ENCODE measurements at regions not wholly inside any gene's neighbourhood (a gene's known extent, or its start where the extent isn't known, plus 50 kb on each side); places are given as distances from the start of the nearest gene placed in this dataset.
"Not testable (repeated sequence)": the region's sequence is repeated elsewhere in the genome, so short reads cannot be mapped to it uniquely, and the experiment has no call there.

GRCh38 chr21:18819507-18819906 is 415.9 kb upstream of the TMPRSS15 start:
- DNase-seq (ENCODE audit: low read depth) = no peak

GRCh38 chr21:18826562-18826961 is 423.0 kb upstream of the TMPRSS15 start:
- no peak for DNase-seq (ENCODE audit: low read depth)

DNA sequence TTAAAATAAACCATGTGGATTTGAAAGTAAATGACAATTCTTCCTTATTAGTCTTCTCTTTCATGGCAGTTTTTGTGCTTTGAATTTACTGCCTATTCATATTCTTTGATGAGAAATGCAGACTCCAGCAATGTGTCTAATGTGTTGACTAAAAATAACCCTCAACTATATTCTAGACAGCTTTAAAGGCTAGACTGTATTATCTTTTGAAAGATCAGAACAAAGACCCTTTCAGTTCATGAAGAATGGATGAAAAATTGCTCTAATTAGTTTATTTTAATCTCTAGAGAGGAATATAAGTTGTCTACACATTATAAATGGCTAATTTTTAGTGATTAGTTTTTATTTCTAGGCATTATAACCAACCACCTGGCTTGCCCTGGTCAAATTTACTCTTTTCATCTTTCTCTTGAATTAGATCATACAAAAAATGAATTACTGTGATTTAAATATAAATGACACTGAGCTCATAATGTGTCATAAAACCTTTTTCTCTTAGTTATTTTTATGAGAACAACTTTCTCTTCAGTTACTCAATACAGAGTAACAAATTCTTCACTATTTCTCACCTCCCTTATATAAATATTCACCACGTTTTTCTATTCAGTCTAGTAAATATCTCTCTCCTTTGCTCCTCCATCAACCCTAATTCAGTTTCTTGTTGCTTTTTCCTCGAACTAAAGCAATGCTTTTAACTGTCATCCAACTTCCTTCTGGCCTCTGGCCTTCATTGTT is 428.5 kb upstream of the TMPRSS15 start:
- DNase-seq (ENCODE audit: low read depth) = no peak

- DNase-seq (ENCODE audit: low read depth) = peak; percentile 94
These were observed 429.4 kb upstream of the TMPRSS15 start for GRCh38 chr21:18832950-18833349.

DNA sequence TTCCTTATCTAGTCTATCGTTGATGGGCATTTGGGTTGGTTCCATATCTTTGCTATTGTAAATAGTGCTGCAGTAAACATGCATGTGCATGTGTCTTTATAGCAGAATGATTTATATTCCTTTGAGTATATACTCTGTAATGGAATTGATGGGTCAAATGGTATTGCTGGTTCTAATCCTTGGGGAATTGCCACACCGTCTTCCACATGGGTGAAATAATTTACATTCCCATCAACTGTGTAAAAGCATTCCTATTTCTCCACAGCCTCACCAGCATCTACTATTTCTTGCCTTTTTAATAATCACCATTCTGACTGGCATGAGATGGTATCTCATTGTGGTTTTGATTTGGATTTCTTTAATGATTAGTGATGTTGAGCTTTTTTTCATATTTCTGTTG is 430.5 kb upstream of the TMPRSS15 start:
- not testable (repeated sequence) for DNase-seq (ENCODE audit: low read depth)

DNA sequence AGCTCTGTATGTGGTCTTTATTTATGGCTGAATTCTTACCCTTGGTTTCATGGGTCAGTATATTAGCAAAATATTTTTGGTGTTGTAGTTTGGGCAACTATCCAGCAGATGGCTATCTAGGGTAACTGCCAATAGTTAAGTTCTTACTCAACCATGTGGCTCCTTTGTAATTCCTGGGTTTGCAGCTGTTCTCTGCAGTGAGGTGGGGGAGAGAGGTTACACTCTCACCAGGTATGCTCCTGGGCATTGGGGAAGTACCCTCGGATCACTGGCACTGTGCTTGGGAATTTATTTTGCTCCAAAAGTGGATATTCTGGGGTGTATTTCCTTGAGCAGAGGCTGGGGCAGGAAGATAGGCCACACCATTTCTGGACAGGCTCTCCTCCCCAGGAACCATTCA is 436.7 kb upstream of the TMPRSS15 start:
- DNase-seq (ENCODE audit: low read depth) = peak; percentile 47

DNA sequence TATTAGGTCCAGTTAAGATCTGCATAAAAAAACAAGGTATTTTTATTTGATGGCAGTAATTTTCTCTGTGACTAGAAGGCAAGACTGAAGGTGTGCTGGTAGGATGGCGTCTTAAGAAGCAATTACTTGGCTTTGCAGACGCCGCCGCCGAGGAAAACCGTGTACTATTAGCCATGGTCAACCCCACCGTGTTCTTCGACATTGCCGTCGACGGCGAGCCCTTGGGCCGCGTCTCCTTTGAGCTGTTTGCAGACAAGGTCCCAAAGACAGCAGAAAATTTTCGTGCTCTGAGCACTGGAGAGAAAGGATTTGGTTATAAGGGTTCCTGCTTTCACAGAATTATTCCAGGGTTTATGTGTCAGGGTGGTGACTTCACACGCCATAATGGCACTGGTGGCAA is 454.0 kb upstream of the TMPRSS15 start:
- not testable (repeated sequence) for DNase-seq (ENCODE audit: low read depth)

DNA sequence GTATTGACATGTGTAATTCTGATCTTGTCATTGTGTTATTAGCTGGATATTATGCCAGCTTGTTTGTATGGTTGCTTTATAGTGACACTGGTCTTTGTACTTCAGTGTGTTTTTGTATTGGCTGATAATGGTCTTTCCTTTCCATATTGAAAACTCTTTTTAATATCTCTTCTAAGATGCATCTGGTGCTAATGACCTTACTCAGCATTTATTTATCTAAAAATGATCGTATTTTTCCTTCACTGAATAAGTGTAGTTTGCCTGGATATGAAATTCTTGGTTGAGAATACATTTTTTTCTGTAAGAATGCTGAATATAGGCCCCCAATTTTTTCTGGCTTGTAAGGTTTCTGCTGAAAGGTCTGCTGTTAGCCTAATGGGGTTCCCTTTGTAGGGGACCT is 465.5 kb upstream of the TMPRSS15 start:
- DNase-seq (ENCODE audit: low read depth) = no peak

GRCh38 chr21:18877917-18878316 is 474.3 kb upstream of the TMPRSS15 start:
- no peak for DNase-seq (ENCODE audit: low read depth)

GRCh38 chr21:18887922-18888602 is 484.5 kb upstream of the TMPRSS15 start:
- DNase-seq (ENCODE audit: low read depth) = no peak

GRCh38 chr21:18893406-18893805 is 489.8 kb upstream of the TMPRSS15 start:
- no peak for DNase-seq (ENCODE audit: low read depth)

DNA sequence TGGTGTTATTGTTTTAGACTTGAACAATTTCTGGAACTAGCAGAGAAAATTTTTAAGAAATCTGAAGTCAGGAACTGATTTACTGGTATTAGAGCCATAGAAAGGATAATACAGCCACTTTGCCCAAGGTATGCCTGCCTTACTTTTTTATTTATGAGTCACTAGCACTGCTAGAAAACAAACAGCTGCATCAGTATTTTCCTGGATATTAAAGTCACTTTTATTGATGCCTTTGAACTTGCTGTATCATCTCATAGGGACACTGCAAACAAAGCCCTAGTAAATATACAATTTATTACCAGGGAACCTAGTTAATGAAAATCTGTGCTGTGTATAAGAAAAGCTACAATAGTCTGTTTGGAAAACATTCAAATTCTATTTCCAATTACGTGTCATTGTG is 490.8 kb upstream of the TMPRSS15 start:
- DNase-seq (ENCODE audit: low read depth) = no peak

DNA sequence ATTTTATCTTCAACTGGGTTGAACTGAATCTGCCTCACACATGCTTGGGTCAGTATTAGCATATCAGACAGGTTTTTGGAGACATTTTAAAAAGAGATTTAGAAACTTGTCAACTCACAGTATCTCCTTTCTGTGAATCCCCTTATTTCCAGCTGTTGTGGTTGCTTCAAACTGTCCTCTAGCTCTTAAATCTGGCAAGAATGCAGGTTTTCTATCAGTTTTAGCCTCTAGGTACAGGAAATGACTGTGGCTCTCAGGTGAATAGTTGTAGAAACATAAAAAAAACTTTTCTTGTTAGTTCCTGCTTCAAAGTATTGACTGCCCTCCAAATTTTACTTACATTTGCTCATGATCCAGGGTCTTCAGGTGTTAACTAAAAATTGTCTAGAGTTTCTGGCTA is 495.7 kb upstream of the TMPRSS15 start:
- no peak for DNase-seq (ENCODE audit: low read depth)

GRCh38 chr21:18902660-18903059 is 499.1 kb upstream of the TMPRSS15 start:
- DNase-seq (ENCODE audit: low read depth) = no peak

GRCh38 chr21:18907076-18907475 is 503.5 kb upstream of the TMPRSS15 start:
- no peak for DNase-seq (ENCODE audit: low read depth)

DNA sequence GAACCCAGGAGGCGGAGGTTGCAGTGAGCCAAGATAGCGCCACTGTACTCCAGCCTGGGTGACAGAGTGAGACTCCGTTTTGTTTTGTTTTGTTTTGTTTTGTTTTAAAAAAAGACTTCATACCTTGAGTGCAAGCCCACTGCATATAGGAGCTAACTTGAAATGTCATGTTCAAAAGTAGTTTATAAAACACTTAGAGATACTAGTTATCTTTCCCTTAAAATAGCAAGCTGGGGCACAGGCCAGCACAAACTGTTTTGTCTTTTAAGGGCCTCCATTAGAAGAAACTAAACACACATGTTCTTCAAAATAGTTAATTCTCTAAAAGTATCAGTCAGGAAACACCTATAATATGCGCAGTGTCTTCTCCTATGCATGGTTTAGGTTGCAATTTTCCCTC is 505.1 kb upstream of the TMPRSS15 start:
- DNase-seq (ENCODE audit: low read depth) = no peak

GRCh38 chr21:18913914-18914313 is 510.3 kb upstream of the TMPRSS15 start:
- no peak for DNase-seq (ENCODE audit: low read depth)

GRCh38 chr21:18914570-18914969 is 511.0 kb upstream of the TMPRSS15 start:
- no peak for DNase-seq (ENCODE audit: low read depth)

- no peak for DNase-seq (ENCODE audit: low read depth)
These were observed 514.0 kb upstream of the TMPRSS15 start for GRCh38 chr21:18917622-18918021.

DNA sequence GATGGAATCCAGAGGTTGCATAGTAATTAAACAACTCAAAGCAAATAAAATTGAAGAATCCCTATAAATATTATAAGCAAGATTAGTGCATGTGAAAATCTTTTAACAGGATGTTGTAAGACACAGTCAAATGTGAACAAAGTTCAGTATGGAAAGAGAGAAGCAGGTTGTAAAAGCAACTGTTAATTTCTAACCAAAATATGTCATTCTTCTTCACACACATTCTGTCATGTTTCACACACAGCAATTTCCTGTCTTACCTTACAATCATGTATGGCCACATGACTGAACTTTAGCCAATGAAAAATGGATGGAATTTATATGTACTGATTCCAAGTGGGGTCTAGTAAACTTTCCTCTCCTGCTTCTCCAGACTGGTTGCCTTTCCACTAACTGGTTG is 527.7 kb upstream of the TMPRSS15 start:
- no peak for DNase-seq (ENCODE audit: low read depth)

- DNase-seq (ENCODE audit: low read depth) = no peak
These were observed 533.8 kb upstream of the TMPRSS15 start for GRCh38 chr21:18937337-18937736.

DNA sequence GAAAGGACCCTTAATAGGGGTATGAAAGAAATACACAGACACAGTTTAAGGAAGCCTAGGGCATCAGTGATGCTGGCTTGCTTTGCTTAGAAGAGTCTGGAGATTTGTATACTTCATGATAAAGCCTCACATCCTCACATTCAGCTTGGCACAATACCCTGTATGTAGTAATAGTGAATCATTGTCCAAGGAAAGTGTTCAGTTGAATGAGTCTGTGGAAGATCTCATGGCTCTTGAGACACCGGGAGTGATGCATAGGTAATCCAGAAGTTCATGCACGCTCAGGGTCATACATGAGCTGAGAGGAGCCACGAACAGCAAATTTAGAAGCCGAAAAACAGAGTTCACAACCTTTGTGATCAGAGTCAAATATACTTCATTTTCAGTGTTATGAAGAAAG is 537.2 kb upstream of the TMPRSS15 start:
- DNase-seq (ENCODE audit: low read depth) = peak; percentile 60

- no peak for DNase-seq (ENCODE audit: low read depth)
These were observed 546.6 kb upstream of the TMPRSS15 start for GRCh38 chr21:18950045-18950740.

Data from HT1080 (cell line).